ENCODE measurements at regions not wholly inside any gene's neighbourhood (a gene's known extent, or its start where the extent isn't known, plus 50 kb on each side); places are given as distances from the start of the nearest gene placed in this dataset.
"Not testable (repeated sequence)": the region's sequence is repeated elsewhere in the genome, so short reads cannot be mapped to it uniquely, and the experiment has no call there.

GRCh38 chr14:34081576-34082136 is 130.8 kb upstream of the EGLN3 start:
- no peak for DNase-seq

GRCh38 chr14:34081101-34081575 is 130.3 kb upstream of the EGLN3 start:
- no peak for DNase-seq

- not testable (repeated sequence) for DNase-seq
Measured at GRCh38 chr14:34079643-34080042, 128.8 kb upstream of the EGLN3 start.

- no peak for DNase-seq
Measured at GRCh38 chr14:34078117-34078743, 127.4 kb upstream of the EGLN3 start.

GRCh38 chr14:34075826-34076225 is 125.0 kb upstream of the EGLN3 start:
- DNase-seq: no peak

GRCh38 chr14:34075042-34075744 is 124.3 kb upstream of the EGLN3 start:
- no peak for DNase-seq

- DNase-seq: no peak
Measured at GRCh38 chr14:34072921-34073320, 122.0 kb upstream of the EGLN3 start.

- no peak for DNase-seq
Measured at GRCh38 chr14:34072401-34072800, 121.5 kb upstream of the EGLN3 start.

- DNase-seq: no peak
Measured at GRCh38 chr14:34070917-34071407, 120.1 kb upstream of the EGLN3 start.

GRCh38 chr14:34069854-34070582 is 119.1 kb upstream of the EGLN3 start:
- no peak for DNase-seq

- DNase-seq: no peak
Measured at GRCh38 chr14:34067587-34067986, 116.7 kb upstream of the EGLN3 start.

GRCh38 chr14:34065690-34066391 is 115.0 kb upstream of the EGLN3 start:
- no peak for DNase-seq

- DNase-seq: no peak
Measured at GRCh38 chr14:34065236-34065635, 114.4 kb upstream of the EGLN3 start.

GRCh38 chr14:34064349-34064748 is 113.5 kb upstream of the EGLN3 start:
- no peak for DNase-seq

- no peak for DNase-seq
Measured at GRCh38 chr14:34063470-34064164, 112.7 kb upstream of the EGLN3 start.

- DNase-seq: no peak
Measured at GRCh38 chr14:34063042-34063441, 112.2 kb upstream of the EGLN3 start.

GRCh38 chr14:34062353-34062973 is 111.6 kb upstream of the EGLN3 start:
- no peak for DNase-seq

GRCh38 chr14:34060651-34060999 is 109.8 kb upstream of the EGLN3 start:
- DNase-seq: no peak

GRCh38 chr14:34059925-34060650 is 109.2 kb upstream of the EGLN3 start:
- DNase-seq: no peak

- no peak for DNase-seq
Measured at GRCh38 chr14:34059037-34059924, 108.4 kb upstream of the EGLN3 start.
